SK-N-SH treated with all-trans-retinoic acid at 6 μM for 48 hours (cell line): ENCODE measurements at regions not wholly inside any gene's neighbourhood (a gene's known extent, or its start where the extent isn't known, plus 50 kb on each side); places are given as distances from the start of the nearest gene placed in this dataset.
"Not testable (repeated sequence)": the region's sequence is repeated elsewhere in the genome, so short reads cannot be mapped to it uniquely, and the experiment has no call there.

ENCODE experiments used
- ATAC-seq: fragments of 200-7000 bp; cut with Tn5 transposase; 3 replicates; pipeline ENCODE4 v1.9.1; 2020; ENCODE audit warnings: mild to moderate bottlenecking, moderate library complexity
- ARNTL ChIP-seq: fragments of 450-650 bp; formaldehyde crosslinking; IDR thresholded peaks from 2 replicates; pipeline ENCODE4 v1.5.0; 2020; ENCODE audit warnings: low read depth, mild to moderate bottlenecking, moderate library complexity, borderline replicate concordance
- BACH2 ChIP-seq: fragments of 250-450 bp; sonication (Bioruptor Pico); IDR thresholded peaks from 2 replicates; pipeline ENCODE4 v1.9.0; 2021; ENCODE audit warnings: mild to moderate bottlenecking, borderline replicate concordance
- ESRRG ChIP-seq: fragments of 250-450 bp; sonication (Bioruptor Pico); IDR thresholded peaks from 2 replicates; pipeline ENCODE4 v1.6.1; 2021; ENCODE audit warnings: mild to moderate bottlenecking
- ISL1 ChIP-seq: fragments of 250-450 bp; sonication (Bioruptor Pico); IDR thresholded peaks from 2 replicates; pipeline ENCODE4 v2.1.2; 2022; ENCODE audit warnings: mild to moderate bottlenecking, moderate library complexity
- PPARA ChIP-seq: fragments of 250-450 bp; sonication (Bioruptor Pico); IDR thresholded peaks from 2 replicates; pipeline ENCODE4 v1.5.0; 2020; ENCODE audit warnings: mild to moderate bottlenecking, borderline replicate concordance
- RARB ChIP-seq: fragments of 250-450 bp; sonication (Bioruptor Pico); IDR thresholded peaks from 2 replicates; pipeline ENCODE4 v1.8.0; 2021; ENCODE audit warnings: mild to moderate bottlenecking, moderate library complexity
- SNAI2 ChIP-seq: fragments of 250-450 bp; sonication (Bioruptor Pico); IDR thresholded peaks from 2 replicates; pipeline ENCODE4 v1.5.0; 2020; ENCODE audit warnings: mild to moderate bottlenecking, moderate library complexity
- TCF4 ChIP-seq: fragments of 250-450 bp; sonication (Bioruptor Pico); IDR thresholded peaks from 2 replicates; pipeline ENCODE4 v1.8.0; 2021; ENCODE audit warnings: mild to moderate bottlenecking, moderate library complexity, borderline replicate concordance
- TOX ChIP-seq: fragments of 250-450 bp; sonication (Bioruptor Pico); IDR thresholded peaks from 2 replicates; pipeline ENCODE4 v1.8.0; 2021; ENCODE audit warnings: mild to moderate bottlenecking, moderate library complexity, borderline replicate concordance
- ZC3H10 ChIP-seq: fragments of 250-450 bp; sonication (Bioruptor Pico); IDR thresholded peaks from 2 replicates; pipeline ENCODE4 v1.5.1; 2021; ENCODE audit warnings: mild to moderate bottlenecking, moderate library complexity
- ZFP30 ChIP-seq: fragments of 450-650 bp; formaldehyde crosslinking; IDR thresholded peaks from 2 replicates; pipeline ENCODE4 v1.5.0; 2022; ENCODE audit warnings: mild to moderate bottlenecking, moderate library complexity
- ZNF70 ChIP-seq: fragments of 450-650 bp; formaldehyde crosslinking; IDR thresholded peaks from 2 replicates; pipeline ENCODE4 v1.5.0; 2020; ENCODE audit warnings: mild to moderate bottlenecking, moderate library complexity
- TF ChIP-seq, protein P1 (sequence below): fragments of 250-450 bp; sonication (Bioruptor Pico); IDR thresholded peaks from 2 replicates; pipeline ENCODE4 v1.5.0; 2020; ENCODE audit warnings: mild to moderate bottlenecking, moderate library complexity
- TF ChIP-seq, protein P2 (sequence below): fragments of 250-450 bp; sonication (Bioruptor Pico); IDR thresholded peaks from 2 replicates; pipeline ENCODE4 v1.8.0; 2021; ENCODE audit warnings: low read depth, mild to moderate bottlenecking, moderate library complexity, borderline replicate concordance
- TF ChIP-seq, protein P3 (sequence below): fragments of 250-450 bp; sonication (Bioruptor Pico); IDR thresholded peaks from 2 replicates; pipeline ENCODE4 v1.8.0; 2020; ENCODE audit warnings: mild to moderate bottlenecking, moderate library complexity, borderline replicate concordance
- TF ChIP-seq, protein P4 (sequence below): fragments of 250-450 bp; sonication (Bioruptor Pico); IDR thresholded peaks from 2 replicates; pipeline ENCODE4 v1.5.1; 2021; ENCODE audit warnings: mild to moderate bottlenecking, moderate library complexity

DNA sequence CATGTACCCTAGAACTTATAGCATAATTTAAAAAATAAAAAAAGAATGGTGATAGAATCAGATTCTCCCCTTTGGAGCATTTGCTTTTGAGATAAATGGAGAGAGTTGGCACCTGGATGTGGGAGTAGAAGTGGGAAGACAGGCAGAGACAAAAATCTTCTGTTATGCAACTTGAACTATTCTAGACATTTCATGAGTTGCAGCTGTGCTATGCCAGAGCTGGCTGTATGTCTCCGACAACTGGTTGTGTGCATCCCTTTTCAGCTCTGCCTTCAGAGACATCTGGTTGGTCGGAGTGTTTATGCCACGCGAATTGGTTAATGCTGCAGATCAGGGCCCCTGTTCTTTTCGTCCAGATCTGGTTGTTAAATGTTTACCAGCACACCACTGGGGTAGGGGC is 161.3 kb downstream of the JRKL start:
- TF ChIP-seq ISL1 (CRISPR knock-in tag) = no peak
- TF ChIP-seq, protein P1, sequence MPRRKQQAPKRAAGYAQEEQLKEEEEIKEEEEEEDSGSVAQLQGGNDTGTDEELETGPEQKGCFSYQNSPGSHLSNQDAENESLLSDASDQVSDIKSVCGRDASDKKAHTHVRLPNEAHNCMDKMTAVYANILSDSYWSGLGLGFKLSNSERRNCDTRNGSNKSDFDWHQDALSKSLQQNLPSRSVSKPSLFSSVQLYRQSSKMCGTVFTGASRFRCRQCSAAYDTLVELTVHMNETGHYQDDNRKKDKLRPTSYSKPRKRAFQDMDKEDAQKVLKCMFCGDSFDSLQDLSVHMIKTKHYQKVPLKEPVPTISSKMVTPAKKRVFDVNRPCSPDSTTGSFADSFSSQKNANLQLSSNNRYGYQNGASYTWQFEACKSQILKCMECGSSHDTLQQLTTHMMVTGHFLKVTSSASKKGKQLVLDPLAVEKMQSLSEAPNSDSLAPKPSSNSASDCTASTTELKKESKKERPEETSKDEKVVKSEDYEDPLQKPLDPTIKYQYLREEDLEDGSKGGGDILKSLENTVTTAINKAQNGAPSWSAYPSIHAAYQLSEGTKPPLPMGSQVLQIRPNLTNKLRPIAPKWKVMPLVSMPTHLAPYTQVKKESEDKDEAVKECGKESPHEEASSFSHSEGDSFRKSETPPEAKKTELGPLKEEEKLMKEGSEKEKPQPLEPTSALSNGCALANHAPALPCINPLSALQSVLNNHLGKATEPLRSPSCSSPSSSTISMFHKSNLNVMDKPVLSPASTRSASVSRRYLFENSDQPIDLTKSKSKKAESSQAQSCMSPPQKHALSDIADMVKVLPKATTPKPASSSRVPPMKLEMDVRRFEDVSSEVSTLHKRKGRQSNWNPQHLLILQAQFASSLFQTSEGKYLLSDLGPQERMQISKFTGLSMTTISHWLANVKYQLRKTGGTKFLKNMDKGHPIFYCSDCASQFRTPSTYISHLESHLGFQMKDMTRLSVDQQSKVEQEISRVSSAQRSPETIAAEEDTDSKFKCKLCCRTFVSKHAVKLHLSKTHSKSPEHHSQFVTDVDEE (CRISPR knock-in tag) = no peak
- TF ChIP-seq ZNF70 = no peak
- TF ChIP-seq ARNTL = no peak
- no peak for TF ChIP-seq TCF4 (CRISPR knock-in tag)
- TF ChIP-seq, protein P2, sequence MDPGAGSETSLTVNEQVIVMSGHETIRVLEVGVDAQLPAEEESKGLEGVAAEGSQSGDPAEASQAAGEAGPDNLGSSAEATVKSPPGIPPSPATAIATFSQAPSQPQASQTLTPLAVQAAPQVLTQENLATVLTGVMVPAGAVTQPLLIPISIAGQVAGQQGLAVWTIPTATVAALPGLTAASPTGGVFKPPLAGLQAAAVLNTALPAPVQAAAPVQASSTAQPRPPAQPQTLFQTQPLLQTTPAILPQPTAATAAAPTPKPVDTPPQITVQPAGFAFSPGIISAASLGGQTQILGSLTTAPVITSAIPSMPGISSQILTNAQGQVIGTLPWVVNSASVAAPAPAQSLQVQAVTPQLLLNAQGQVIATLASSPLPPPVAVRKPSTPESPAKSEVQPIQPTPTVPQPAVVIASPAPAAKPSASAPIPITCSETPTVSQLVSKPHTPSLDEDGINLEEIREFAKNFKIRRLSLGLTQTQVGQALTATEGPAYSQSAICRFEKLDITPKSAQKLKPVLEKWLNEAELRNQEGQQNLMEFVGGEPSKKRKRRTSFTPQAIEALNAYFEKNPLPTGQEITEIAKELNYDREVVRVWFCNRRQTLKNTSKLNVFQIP (CRISPR knock-in tag) = no peak
- no peak for TF ChIP-seq PPARA (CRISPR knock-in tag)
- no peak for TF ChIP-seq ZC3H10 (CRISPR knock-in tag)
- no peak for TF ChIP-seq TOX
- no peak for TF ChIP-seq ZFP30 (CRISPR knock-in tag)
- TF ChIP-seq RARB = no peak
- no peak for TF ChIP-seq BACH2 (CRISPR knock-in tag)
- TF ChIP-seq ESRRG (CRISPR knock-in tag) = no peak
- TF ChIP-seq, protein P3, sequence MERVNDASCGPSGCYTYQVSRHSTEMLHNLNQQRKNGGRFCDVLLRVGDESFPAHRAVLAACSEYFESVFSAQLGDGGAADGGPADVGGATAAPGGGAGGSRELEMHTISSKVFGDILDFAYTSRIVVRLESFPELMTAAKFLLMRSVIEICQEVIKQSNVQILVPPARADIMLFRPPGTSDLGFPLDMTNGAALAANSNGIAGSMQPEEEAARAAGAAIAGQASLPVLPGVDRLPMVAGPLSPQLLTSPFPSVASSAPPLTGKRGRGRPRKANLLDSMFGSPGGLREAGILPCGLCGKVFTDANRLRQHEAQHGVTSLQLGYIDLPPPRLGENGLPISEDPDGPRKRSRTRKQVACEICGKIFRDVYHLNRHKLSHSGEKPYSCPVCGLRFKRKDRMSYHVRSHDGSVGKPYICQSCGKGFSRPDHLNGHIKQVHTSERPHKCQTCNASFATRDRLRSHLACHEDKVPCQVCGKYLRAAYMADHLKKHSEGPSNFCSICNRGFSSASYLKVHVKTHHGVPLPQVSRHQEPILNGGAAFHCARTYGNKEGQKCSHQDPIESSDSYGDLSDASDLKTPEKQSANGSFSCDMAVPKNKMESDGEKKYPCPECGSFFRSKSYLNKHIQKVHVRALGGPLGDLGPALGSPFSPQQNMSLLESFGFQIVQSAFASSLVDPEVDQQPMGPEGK (CRISPR knock-in tag) = no peak
- TF ChIP-seq, protein P4, sequence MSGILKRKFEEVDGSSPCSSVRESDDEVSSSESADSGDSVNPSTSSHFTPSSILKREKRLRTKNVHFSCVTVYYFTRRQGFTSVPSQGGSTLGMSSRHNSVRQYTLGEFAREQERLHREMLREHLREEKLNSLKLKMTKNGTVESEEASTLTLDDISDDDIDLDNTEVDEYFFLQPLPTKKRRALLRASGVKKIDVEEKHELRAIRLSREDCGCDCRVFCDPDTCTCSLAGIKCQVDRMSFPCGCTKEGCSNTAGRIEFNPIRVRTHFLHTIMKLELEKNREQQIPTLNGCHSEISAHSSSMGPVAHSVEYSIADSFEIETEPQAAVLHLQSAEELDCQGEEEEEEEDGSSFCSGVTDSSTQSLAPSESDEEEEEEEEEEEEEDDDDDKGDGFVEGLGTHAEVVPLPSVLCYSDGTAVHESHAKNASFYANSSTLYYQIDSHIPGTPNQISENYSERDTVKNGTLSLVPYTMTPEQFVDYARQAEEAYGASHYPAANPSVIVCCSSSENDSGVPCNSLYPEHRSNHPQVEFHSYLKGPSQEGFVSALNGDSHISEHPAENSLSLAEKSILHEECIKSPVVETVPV = no peak

DNA sequence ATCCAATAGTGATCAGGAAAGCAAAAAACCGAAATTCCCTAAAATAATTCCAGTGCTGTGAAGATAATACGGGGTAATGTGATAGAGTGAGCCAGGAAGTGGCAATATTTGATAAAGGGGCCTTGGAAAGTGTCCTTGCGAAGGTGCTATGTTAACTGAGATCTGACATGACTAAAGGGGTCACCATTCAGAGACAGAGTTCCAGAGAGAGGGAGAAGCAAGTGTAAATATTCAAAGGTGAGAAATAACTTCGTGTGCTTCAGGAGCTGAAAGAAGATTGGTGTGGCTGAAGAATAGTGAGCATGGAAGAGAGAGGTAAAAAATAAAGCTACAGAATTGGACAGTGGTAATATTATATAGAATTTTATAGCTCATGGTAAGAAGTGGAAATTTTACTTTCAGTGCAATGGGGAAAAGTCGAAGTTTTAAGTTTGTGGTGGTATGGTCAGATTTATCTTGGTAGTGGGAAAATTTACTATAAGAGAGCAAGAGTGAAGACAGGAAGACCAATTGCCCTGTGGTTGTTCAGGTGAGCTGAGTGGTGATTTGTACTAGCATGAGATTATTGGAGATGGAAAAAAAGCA is 164.5 kb downstream of the JRKL start:
- TF ChIP-seq SNAI2 (CRISPR knock-in tag) = no peak
- TF ChIP-seq, protein P1 (CRISPR knock-in tag) = no peak
- TF ChIP-seq PPARA (CRISPR knock-in tag) = no peak
- TF ChIP-seq, protein P2 (CRISPR knock-in tag) = no peak
- TF ChIP-seq ZNF70 = no peak
- TF ChIP-seq ZFP30 (CRISPR knock-in tag) = no peak
- ATAC-seq = no peak

More for the DNA sequence above, 161.3 kb downstream of the JRKL start:
- ATAC-seq = no peak

DNA sequence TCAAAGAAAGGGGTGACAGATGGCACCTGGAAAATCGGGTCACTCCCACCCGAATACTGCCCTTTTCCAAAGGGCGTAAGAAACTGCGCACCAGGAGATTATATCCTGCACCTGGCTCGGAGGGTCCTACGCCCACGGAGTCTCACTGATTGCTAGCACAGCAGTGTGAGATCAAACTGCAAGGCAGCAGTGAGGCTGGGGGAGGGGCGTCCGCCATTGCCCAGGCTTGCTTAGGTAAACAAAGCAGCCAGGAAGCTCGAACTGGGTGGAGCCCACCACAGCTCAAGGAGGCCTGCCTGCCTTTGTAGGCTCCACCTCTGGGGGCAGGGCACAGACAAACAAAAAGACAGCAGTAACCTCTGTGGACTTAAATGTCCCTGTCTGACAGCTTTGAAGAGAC is 166.0 kb downstream of the JRKL start:
- ATAC-seq = not testable (repeated sequence)

DNA sequence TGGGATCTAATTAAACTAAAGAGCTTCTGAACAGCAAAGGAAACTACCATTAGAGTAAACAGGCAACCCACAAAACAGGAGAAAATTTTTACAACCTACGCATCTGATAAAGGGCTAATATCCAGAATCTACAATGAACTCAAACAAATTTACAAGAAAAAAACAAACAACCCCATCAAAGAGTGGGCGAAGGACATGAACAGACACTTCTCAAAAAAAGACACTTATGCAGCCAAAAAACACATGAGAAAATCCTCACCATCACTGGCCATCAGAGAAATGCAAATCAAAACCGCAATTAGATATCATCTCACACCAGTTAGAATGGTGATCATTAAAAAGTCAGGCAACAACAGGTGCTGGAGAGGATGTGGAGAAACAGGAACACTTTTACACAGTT is 170.9 kb downstream of the JRKL start:
- ATAC-seq = not testable (repeated sequence)
